Naive thymus-derived CD4-positive, alpha-beta T cell (primary cell): ENCODE measurements at regions not wholly inside any gene's neighbourhood (a gene's known extent, or its start where the extent isn't known, plus 50 kb on each side); places are given as distances from the start of the nearest gene placed in this dataset.

Experiments used
- ATAC-seq: fragments of 150-1000 bp; cut with Tn5 transposase; 2 replicates; pipeline ENCODE4 v1.10.0; 2021; ENCODE audit warnings: mild to moderate bottlenecking, moderate library complexity
- CTCF ChIA-PET: fragments of 350-600 bp; sonication (Branson Sonifier 250); formaldehyde crosslinking; loops from one replicate; lab custom pipeline; 2021; ENCODE audit warnings: antibody characterized with exemption; lab: Charles Lee
- POLR2A ChIA-PET: fragments of 350-600 bp; sonication (Branson Sonifier 250); formaldehyde crosslinking; loops from one replicate; lab custom pipeline; 2021; ENCODE audit warnings: antibody characterized with exemption, inconsistent platforms; lab: Charles Lee
- DNase-seq, 9 donors: peaks; one replicate each; pipeline versions ENCODE4 v3.0.0 to v3.0.0-alpha.2; 2020 to 2022; ENCODE audit warnings: mixed read lengths in 1 of 9
- H3K27ac ChIP-seq: one replicate; pipeline ENCODE4 v1.7.0; 2013; ENCODE audit warnings: mild to moderate bottlenecking, low read depth, low read length, moderate library complexity
- H3K27me3 ChIP-seq, 2 donors: one replicate each; pipeline ENCODE4 v1.7.0; 2013; ENCODE audit warnings: low read length in 2 of 2, mild to moderate bottlenecking in 2 of 2, moderate library complexity in 2 of 2; ENCODE audit not compliant: control insufficient read depth in 2 of 2, insufficient read depth in 2 of 2
- H3K36me3 ChIP-seq, 3 experiments: 1 replicate in 2 of 3; 2 replicates in 1 of 3; pipeline ENCODE4 v1.7.0; 2013; ENCODE audit warnings: low read length in 3 of 3, mild to moderate bottlenecking in 3 of 3, moderate library complexity in 1 of 3; ENCODE audit not compliant: insufficient read depth in 3 of 3, control insufficient read depth in 2 of 3
- H3K4me1 ChIP-seq, 2 donors: one replicate each; pipeline ENCODE4 v1.7.0; 2013; ENCODE audit warnings: low read length in 2 of 2, mild to moderate bottlenecking in 2 of 2, moderate library complexity in 1 of 2; ENCODE audit not compliant: control insufficient read depth in 2 of 2, insufficient read depth in 2 of 2
- H3K4me3 ChIP-seq: 2 replicates; pipeline ENCODE4 v1.7.0; 2013; ENCODE audit warnings: mild to moderate bottlenecking, low read length
- H3K9me3 ChIP-seq, 3 experiments: 1 replicate in 2 of 3; 2 replicates in 1 of 3; pipeline ENCODE4 v1.7.0; 2013; ENCODE audit warnings: low read length in 3 of 3; ENCODE audit not compliant: control insufficient read depth in 2 of 3
- H3K27ac Mint-ChIP-seq, 9 donors: one replicate each; pipeline ENCODE4 v1.8.0; 2020 to 2022; ENCODE audit warnings: mixed read lengths in 9 of 9, mild to moderate bottlenecking in 8 of 9, moderate library complexity in 5 of 9, inconsistent platforms in 2 of 9
- H3K27me3 Mint-ChIP-seq, 5 donors: one replicate each; pipeline ENCODE4 v1.8.0; 2021 to 2022; ENCODE audit warnings: mixed read lengths in 5 of 5, mild to moderate bottlenecking in 1 of 5
- H3K36me3 Mint-ChIP-seq, 5 donors: one replicate each; pipeline ENCODE4 v1.8.0; 2020 to 2022; ENCODE audit warnings: mixed read lengths in 5 of 5, mild to moderate bottlenecking in 3 of 5, inconsistent platforms in 1 of 5
- H3K4me1 Mint-ChIP-seq, 7 donors: one replicate each; pipeline ENCODE4 v1.8.0; 2020 to 2022; ENCODE audit warnings: mixed read lengths in 7 of 7, mild to moderate bottlenecking in 3 of 7, inconsistent platforms in 1 of 7
- H3K4me3 Mint-ChIP-seq, 10 donors: one replicate each; pipeline ENCODE4 v1.8.0; 2020 to 2022; ENCODE audit warnings: mild to moderate bottlenecking in 10 of 10, mixed read lengths in 10 of 10, moderate library complexity in 6 of 10, inconsistent platforms in 2 of 10
- H3K9me3 Mint-ChIP-seq, 11 donors: one replicate each; pipeline ENCODE4 v1.8.0; 2020 to 2022; ENCODE audit warnings: mixed read lengths in 11 of 11, mild to moderate bottlenecking in 4 of 11, inconsistent platforms in 1 of 11, moderate library complexity in 1 of 11
- intact Hi-C, 2 donors: fragments of 100-400 bp; cut with micrococcal nuclease; formaldehyde crosslinking; loops; one replicate each; pipeline ENCODE4 v1.15.1; 2023

DNA sequence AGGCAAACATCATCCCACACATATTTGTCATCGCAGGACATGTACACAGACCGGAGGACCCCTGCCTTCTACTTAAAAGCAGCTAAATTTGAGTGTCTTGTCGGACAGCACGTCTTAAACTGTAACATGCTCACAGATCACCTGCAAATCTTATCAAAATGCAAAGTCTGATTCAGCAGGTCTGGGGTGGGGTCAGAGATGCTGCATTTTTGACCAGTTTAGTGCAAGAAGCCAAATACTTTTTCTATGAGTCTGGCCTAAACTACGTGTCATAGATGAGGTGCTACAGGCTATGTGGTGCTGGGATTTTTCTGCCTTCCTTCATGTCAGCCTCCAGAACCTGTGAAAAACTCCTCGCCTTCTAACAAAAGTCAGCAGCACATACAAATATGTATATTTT, 178.8 kb upstream of the LHX5 start:
- ChIA-PET CTCF (no interaction called here), POLR2A (no interaction called here)
- no peaks in the 10 kb centered on the region for H3K4me1 ChIP-seq
- no peak for DNase-seq
- H3K9me3 ChIP-seq: no peaks in the 10 kb centered on the region
- Mint-ChIP-seq H3K4me1 (no peaks in the 10 kb centered on the region), H3K27me3 (peaks cover 21 to 57% (median 38%) of the 10 kb centered on the region in 5 donors), H3K36me3 (no peaks in the 10 kb centered on the region), H3K27ac (no peak overlapping the region), H3K4me3 (no peak overlapping the region), H3K9me3 (peaks cover 0 to 22% (median 9%) of the 10 kb centered on the region in 11 donors)
- H3K36me3 ChIP-seq: no peaks in the 10 kb centered on the region
- no peak for ATAC-seq
- intact Hi-C loops: no loop called here
- H3K27me3 ChIP-seq: no peaks in the 10 kb centered on the region
- no peak overlapping the region for H3K27ac ChIP-seq
- no peak overlapping the region for H3K4me3 ChIP-seq

DNA sequence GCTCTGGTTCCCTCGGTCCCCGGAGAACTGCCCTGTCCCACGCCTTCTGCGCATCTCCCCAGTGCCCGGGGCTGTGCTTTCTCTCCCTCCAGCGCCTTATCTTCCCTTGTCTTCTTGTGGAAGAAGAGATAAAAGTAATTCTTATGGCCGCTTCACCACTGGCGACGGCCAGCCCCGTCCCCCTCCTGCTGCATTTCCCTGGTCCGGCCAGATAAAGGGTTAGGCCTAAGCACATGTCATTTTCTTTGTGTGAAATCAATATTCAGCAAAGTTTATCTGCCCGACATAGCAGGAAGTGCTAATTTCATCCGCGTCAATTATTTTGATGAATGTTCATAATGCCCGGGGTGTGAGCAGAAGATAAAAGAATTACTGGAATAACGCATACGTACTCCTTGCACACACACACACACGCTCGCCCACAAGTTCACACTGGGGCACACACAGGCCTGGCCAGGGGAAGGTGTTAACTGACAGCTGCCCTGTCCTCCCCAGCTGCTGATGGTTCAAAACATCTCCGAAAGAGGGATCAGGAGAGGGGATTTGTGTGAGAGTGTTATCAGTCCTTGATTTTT, 177.7 kb upstream of the LHX5 start:
- H3K9me3 ChIP-seq: no peaks in the 10 kb centered on the region
- intact Hi-C loops: no loop called here

DNA sequence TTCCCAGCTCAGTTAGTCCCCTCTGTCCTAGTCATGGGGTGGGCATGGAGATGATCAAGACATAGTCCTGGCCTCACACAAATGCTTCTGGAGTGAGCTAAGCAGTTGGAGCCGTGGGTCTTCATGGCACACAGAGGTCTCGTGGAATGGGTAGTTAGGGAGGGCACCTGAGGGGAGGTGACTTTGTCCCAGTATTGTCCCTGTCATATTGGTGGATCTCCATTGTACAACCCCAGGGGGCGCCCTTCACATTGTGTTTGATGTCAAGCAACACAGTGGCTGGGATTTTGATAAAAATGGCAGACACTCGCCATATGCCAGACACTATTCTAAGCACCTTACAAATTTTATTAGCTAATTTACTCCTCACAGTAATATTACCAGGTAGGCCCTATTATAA, 175.4 kb upstream of the LHX5 start:
- no peaks in the 10 kb centered on the region for H3K36me3 Mint-ChIP-seq
- intact Hi-C loops: no loop called here
- no peak overlapping the region for H3K4me3 Mint-ChIP-seq
- ATAC-seq (no peak), DNase-seq (no peak)
- peaks cover 0 to 6% (median 0%) of the 10 kb centered on the region in 11 donors for H3K9me3 Mint-ChIP-seq
- CTCF ChIA-PET: no interaction called here
- Histone ChIP-seq H3K4me3 (no peak overlapping the region), H3K9me3 (no peaks in the 10 kb centered on the region), H3K36me3 (no peaks in the 10 kb centered on the region), H3K4me1 (no peaks in the 10 kb centered on the region), H3K27me3 (no peaks in the 10 kb centered on the region), H3K27ac (no peak overlapping the region)
- peaks cover 25 to 81% (median 52%) of the 10 kb centered on the region in 5 donors for H3K27me3 Mint-ChIP-seq
- POLR2A ChIA-PET: no interaction called here
- no peak overlapping the region for H3K27ac Mint-ChIP-seq
- no peaks in the 10 kb centered on the region for H3K4me1 Mint-ChIP-seq

More for the DNA sequence above, 177.7 kb upstream of the LHX5 start:
- no peaks in the 10 kb centered on the region for H3K36me3 Mint-ChIP-seq
- ChIA-PET POLR2A (no interaction called here), CTCF (no interaction called here)
- Histone ChIP-seq H3K4me1 (no peaks in the 10 kb centered on the region), H3K36me3 (no peaks in the 10 kb centered on the region), H3K27me3 (no peaks in the 10 kb centered on the region), H3K27ac (no peak overlapping the region), H3K4me3 (no peak overlapping the region)
- peaks cover 0 to 16% (median 6%) of the 10 kb centered on the region in 11 donors for H3K9me3 Mint-ChIP-seq
- H3K27ac Mint-ChIP-seq: no peak overlapping the region
- DNase-seq (no peak), ATAC-seq (no peak)
- peaks cover 22 to 67% (median 44%) of the 10 kb centered on the region in 5 donors for H3K27me3 Mint-ChIP-seq
- H3K4me3 Mint-ChIP-seq: no peak overlapping the region
- no peaks in the 10 kb centered on the region for H3K4me1 Mint-ChIP-seq

DNA sequence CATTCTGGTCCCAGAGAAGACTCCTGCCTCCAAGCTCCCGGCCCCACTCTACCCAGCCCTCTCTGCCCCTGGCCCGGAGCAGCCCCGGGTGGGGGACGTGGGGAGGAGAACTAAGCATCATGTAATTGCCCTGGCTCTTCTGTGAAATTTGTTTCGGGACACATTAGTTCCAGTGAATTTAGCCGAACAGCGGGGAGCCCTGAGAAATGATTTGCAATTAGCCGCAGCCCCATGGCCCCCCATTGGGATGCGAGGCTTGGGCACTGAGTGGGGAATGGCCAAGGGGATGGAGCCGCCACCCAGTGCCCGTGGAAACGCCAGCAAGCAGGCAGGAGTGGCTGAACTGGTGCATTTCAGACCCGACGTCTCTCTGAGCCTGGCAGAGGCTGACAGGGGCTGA, 173.9 kb upstream of the LHX5 start:
- ChIA-PET CTCF (no interaction called here), POLR2A (no interaction called here)
- Mint-ChIP-seq H3K4me1 (no peaks in the 10 kb centered on the region), H3K27me3 (peaks cover 25 to 89% (median 64%) of the 10 kb centered on the region in 5 donors), H3K9me3 (peaks cover 0 to 6% (median 0%) of the 10 kb centered on the region in 11 donors), H3K36me3 (no peaks in the 10 kb centered on the region), H3K4me3 (no peak overlapping the region), H3K27ac (no peak overlapping the region)
- Histone ChIP-seq H3K27ac (no peak overlapping the region), H3K4me1 (no peaks in the 10 kb centered on the region), H3K36me3 (no peaks in the 10 kb centered on the region), H3K9me3 (no peaks in the 10 kb centered on the region), H3K27me3 (peaks cover 0 to 3% of the 10 kb centered on the region in 2 donors), H3K4me3 (no peak overlapping the region)
- no peak for DNase-seq
- ATAC-seq: no peak
- intact Hi-C loops: no loop called here

DNA sequence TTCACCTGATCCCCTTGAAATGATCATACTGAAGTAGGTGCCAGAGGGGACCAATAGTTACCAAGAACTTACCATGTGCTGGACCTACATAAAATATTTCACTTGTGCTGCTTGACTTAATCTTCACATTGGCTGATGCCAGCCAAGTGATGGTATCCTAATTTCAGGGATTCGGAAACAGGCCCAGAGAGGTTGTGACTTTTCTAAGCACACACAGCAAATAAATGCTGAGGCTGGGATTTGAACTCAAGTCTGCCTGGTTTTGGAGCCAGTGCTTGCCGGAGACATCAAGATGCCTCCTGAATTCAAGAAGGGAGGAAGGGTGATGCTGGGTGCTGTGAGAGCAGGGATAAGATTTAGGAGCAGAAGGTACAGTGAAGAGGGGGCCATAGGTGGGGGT, 173.5 kb upstream of the LHX5 start:
- Histone ChIP-seq H3K27me3 (peaks cover 0 to 3% of the 10 kb centered on the region in 2 donors), H3K27ac (no peak overlapping the region), H3K4me1 (no peaks in the 10 kb centered on the region), H3K9me3 (no peaks in the 10 kb centered on the region), H3K36me3 (no peaks in the 10 kb centered on the region), H3K4me3 (no peak overlapping the region)
- CTCF ChIA-PET: no interaction called here
- H3K4me3 Mint-ChIP-seq: no peak overlapping the region
- no peak for DNase-seq
- peaks cover 23 to 89% (median 64%) of the 10 kb centered on the region in 5 donors for H3K27me3 Mint-ChIP-seq
- ATAC-seq: no peak
- no peaks in the 10 kb centered on the region for H3K36me3 Mint-ChIP-seq
- intact Hi-C loops: no loop called here
- POLR2A ChIA-PET: no interaction called here
- no peaks in the 10 kb centered on the region for H3K4me1 Mint-ChIP-seq
- peaks cover 0 to 6% (median 0%) of the 10 kb centered on the region in 11 donors for H3K9me3 Mint-ChIP-seq
- no peak overlapping the region for H3K27ac Mint-ChIP-seq

DNA sequence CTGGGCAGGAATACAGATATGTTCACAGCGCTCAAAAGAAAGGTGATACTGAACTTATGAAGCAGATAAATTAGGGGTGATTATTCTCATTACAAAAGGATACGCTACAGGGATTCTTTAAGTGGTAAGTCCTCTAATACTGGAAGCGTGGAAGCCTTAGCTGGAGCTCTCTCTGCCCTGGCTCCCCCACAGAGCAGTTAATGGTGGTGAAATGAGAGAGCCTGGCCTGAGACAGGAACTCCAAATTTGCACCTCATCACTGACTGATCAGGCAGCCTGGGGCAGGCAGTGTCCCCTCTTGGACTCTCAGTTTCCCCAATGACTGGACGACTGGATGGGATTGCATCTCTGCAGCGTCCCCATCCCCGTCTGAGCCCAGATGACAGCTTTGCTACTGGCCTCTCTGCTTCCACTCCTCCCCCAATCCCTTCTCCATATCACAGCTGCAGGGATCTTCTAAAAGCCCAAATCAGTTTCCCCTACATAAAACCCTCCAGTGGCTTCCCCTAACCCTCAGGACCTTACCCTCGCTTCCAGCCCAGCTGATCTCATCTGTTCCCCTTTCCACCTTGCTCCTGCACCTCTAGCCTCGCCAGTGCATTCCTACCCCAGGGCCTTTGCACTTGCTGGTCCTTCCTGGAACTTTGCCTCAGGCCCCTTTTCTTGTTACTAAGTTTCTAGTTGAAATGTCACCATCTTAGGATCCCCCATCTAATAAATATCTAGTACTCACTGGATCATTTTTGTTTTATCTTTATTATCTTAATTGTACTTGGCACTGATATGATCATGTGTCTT, 171.7 kb upstream of the LHX5 start:
- Histone ChIP-seq H3K9me3 (no peaks in the 10 kb centered on the region), H3K36me3 (no peaks in the 10 kb centered on the region), H3K4me1 (no peaks in the 10 kb centered on the region), H3K4me3 (no peak overlapping the region), H3K27ac (no peak overlapping the region), H3K27me3 (peaks cover 0 to 3% of the 10 kb centered on the region in 2 donors)
- no peak overlapping the region for H3K4me3 Mint-ChIP-seq
- H3K27me3 Mint-ChIP-seq: peaks cover 22 to 91% (median 62%) of the 10 kb centered on the region in 5 donors
- POLR2A ChIA-PET: no interaction called here
- peaks cover 0 to 9% (median 4%) of the 10 kb centered on the region in 7 donors for H3K4me1 Mint-ChIP-seq
- intact Hi-C loops: no loop called here
- H3K27ac Mint-ChIP-seq: no peak overlapping the region
- DNase-seq: no peak
- CTCF ChIA-PET: no interaction called here
- ATAC-seq: no peak
- H3K36me3 Mint-ChIP-seq: peaks cover 0 to 4% (median 0%) of the 10 kb centered on the region in 5 donors
- H3K9me3 Mint-ChIP-seq: peaks cover 0 to 8% (median 0%) of the 10 kb centered on the region in 11 donors
